PC-9 (cell line): ENCODE measurements at regions not wholly inside any gene's neighbourhood (a gene's known extent, or its start where the extent isn't known, plus 50 kb on each side); places are given as distances from the start of the nearest gene placed in this dataset.

Experiments
- BruUV-seq: library from RNA; stranded (reverse); fragments of 400-500 nt; replicated peaks from 2 replicates; lab custom pipeline; 2021; lab: Mats Ljungman, UMichigan
- CTCF ChIA-PET: fragments of 300-600 bp; sonication (Branson Sonifier 250); formaldehyde crosslinking; loops from one replicate; lab custom pipeline; 2022; ENCODE audit warnings: antibody characterized with exemption; lab: Charles Lee
- POLR2A ChIA-PET: fragments of 300-600 bp; sonication (Branson Sonifier 250); formaldehyde crosslinking; loops from one replicate; lab custom pipeline; 2022; ENCODE audit warnings: antibody characterized with exemption; ENCODE audit not compliant: unreplicated experiment; lab: Charles Lee
- DNase-seq, 2 experiments: peaks; one replicate each; pipeline versions ENCODE4 v3.0.0 to v3.0.0-alpha.2; 2015 to 2022; ENCODE audit warnings: mixed read lengths in 1 of 2
- H2AFZ ChIP-seq: fragments of 200-600 bp; sonication (generic); 2 replicates; pipeline ENCODE4 v1.8.1; 2017; ENCODE audit warnings: antibody characterized with exemption
- H3F3A ChIP-seq: fragments of 200-600 bp; sonication (generic); 2 replicates; pipeline ENCODE4 v1.8.1; 2017; ENCODE audit warnings: antibody characterized with exemption, mild to moderate bottlenecking, low read depth; ENCODE audit not compliant: insufficient read depth
- H3K27ac ChIP-seq: fragments of 200-600 bp; sonication (generic); 2 replicates; pipeline ENCODE4 v1.6.1; 2016; ENCODE audit warnings: mixed run types
- H3K27me3 ChIP-seq: fragments of 200-600 bp; sonication (generic); 2 replicates; pipeline ENCODE4 v1.6.1; 2016; ENCODE audit warnings: low read depth, mixed run types; ENCODE audit not compliant: insufficient read depth
- H3K36me3 ChIP-seq: fragments of 200-600 bp; sonication (generic); 2 replicates; pipeline ENCODE4 v1.6.1; 2016; ENCODE audit warnings: low read depth, mixed run types
- H3K4me1 ChIP-seq: fragments of 200-600 bp; sonication (generic); replicated peaks from 2 replicates; pipeline ENCODE4 v1.6.1; 2016; ENCODE audit warnings: mixed run types; ENCODE audit not compliant: insufficient read depth
- H3K4me2 ChIP-seq: fragments of 200-600 bp; sonication (generic); 2 replicates; pipeline ENCODE4 v1.6.1; 2017; ENCODE audit warnings: mixed run types
- H3K4me3 ChIP-seq: fragments of 200-600 bp; sonication (generic); 2 replicates; pipeline ENCODE4 v1.6.1; 2016; ENCODE audit warnings: mixed run types
- H3K79me2 ChIP-seq: fragments of 200-600 bp; sonication (generic); 2 replicates; pipeline ENCODE4 v1.6.1; 2017; ENCODE audit warnings: low read depth, mixed run types
- H3K9me2 ChIP-seq: fragments of 200-600 bp; sonication (generic); 2 replicates; pipeline ENCODE4 v1.8.1; 2017; ENCODE audit warnings: mild to moderate bottlenecking; ENCODE audit not compliant: insufficient read depth
- H3K9me3 ChIP-seq: fragments of 200-600 bp; sonication (generic); 2 replicates; pipeline ENCODE4 v1.8.1; 2016; ENCODE audit warnings: low read depth; ENCODE audit not compliant: insufficient read depth
- H4K20me1 ChIP-seq: fragments of 200-600 bp; sonication (generic); 2 replicates; pipeline ENCODE4 v1.8.1; 2017; ENCODE audit not compliant: insufficient read depth
- CTCF ChIP-seq: fragments of 200-600 bp; sonication (generic); conservative IDR thresholded peaks from 2 replicates; pipeline ENCODE4 v1.6.1; 2017; ENCODE audit warnings: mixed run types, antibody characterized with exemption, mild to moderate bottlenecking, moderate library complexity
- EZH2 ChIP-seq: fragments of 200-600 bp; sonication (generic); IDR thresholded peaks from 2 replicates; pipeline ENCODE4 v1.8.0; 2017; ENCODE audit warnings: antibody characterized with exemption, low read depth
- intact Hi-C: fragments of 100-400 bp; cut with micrococcal nuclease; formaldehyde crosslinking; loops from one replicate; pipeline ENCODE4 v1.10.0; 2022; ENCODE audit not compliant: unreplicated experiment

DNA sequence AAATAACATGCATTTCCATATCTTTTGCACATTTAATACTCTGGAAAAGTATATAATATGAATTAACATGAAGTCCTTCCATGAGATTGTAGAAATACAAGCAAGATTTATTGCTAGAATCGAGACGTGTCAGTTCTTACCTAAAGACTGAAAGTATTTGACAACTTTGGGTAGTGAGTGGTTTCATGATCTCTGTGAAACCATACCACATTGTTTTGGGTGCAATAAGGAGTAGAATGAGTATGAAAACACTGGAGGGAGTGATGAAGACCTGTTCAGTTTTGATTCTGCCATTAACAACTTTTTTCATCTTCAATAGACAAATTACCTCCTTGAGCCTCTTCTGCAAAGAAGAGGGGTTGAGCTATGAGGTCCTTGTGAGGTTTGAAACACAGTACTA, 133.7 kb downstream of the NUDT12 start:
- Histone ChIP-seq H3K4me2 (no peak overlapping the region), H3K27ac (no peak overlapping the region), H3K4me3 (no peak overlapping the region), H3K9me2 (no peaks in the 10 kb centered on the region), H3K9me3 (no peaks in the 10 kb centered on the region), H4K20me1 (no peaks in the 10 kb centered on the region), H2AFZ (no peak overlapping the region), H3F3A (no peaks in the 10 kb centered on the region), H3K27me3 (no peaks in the 10 kb centered on the region), H3K79me2 (no peaks in the 10 kb centered on the region), H3K4me1 (no peaks in the 10 kb centered on the region), H3K36me3 (no peaks in the 10 kb centered on the region)
- TF ChIP-seq CTCF, result no peak
- TF ChIP-seq EZH2, result no peak
- ChIA-PET POLR2A (no interaction called here), CTCF (no interaction called here)
- BruUV-seq, result no TSS peak
- intact Hi-C loops, result no loop called here
- no peak for DNase-seq

DNA sequence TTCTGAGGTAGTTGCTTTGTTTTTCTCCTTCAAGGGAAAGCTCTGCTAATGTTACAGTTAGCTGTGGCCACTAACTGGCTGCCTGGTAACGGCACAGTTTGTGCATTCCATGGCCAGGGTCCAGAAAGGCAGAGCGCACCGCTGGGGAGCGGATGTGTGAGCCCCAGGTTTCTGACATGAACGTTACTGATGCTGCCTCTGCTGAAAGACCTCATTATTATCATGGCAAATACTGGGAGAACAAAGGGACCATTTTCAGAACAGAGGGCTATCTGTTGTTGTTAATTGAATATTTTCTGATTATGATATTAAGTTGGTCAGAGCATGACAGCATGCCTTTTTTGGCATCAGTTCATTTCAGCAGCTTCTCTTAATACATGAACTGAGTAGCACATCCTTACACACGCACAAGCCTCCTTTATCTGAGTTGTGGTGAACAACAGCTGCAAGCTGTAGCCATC, 134.1 kb downstream of the NUDT12 start:
- BruUV-seq, result no TSS peak
- Histone ChIP-seq H3K27me3 (no peaks in the 10 kb centered on the region), H3K9me2 (no peaks in the 10 kb centered on the region), H3K4me3 (no peak overlapping the region), H2AFZ (no peak overlapping the region), H3K4me2 (no peak overlapping the region), H3K79me2 (no peaks in the 10 kb centered on the region), H4K20me1 (no peaks in the 10 kb centered on the region), H3K36me3 (no peaks in the 10 kb centered on the region), H3K27ac (no peak overlapping the region), H3F3A (no peaks in the 10 kb centered on the region), H3K9me3 (no peaks in the 10 kb centered on the region), H3K4me1 (no peaks in the 10 kb centered on the region)
- CTCF ChIA-PET, result no interaction called here
- DNase-seq, result no peak
- POLR2A ChIA-PET, result no interaction called here
- TF ChIP-seq CTCF, result no peak
- no peak for TF ChIP-seq EZH2
- intact Hi-C loops, result no loop called here

DNA sequence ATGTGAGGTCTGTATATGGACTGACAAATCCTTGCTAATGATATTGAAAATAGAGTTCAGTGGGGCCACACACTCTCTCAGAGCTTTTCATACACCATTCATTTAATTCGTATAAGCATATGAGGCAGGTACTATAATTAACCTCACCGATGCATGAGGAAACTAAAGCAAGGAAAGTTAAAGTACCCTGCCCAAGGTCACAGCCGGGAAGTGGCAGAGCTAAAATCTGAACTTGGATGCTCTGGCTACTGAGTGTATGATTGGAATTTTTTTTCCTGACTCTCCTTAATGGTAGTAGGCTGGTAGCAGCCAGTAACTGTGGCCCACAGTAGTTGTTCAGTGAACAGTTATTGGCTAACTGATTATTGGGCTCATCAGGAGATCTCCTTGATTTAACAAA, 135.3 kb downstream of the NUDT12 start:
- ChIA-PET POLR2A (no interaction called here), CTCF (no interaction called here)
- no peak overlapping the region for H3K4me2 ChIP-seq
- DNase-seq, result no peak
- BruUV-seq, result no TSS peak
- no peaks in the 10 kb centered on the region for H3K27me3 ChIP-seq
- no peak overlapping the region for H2AFZ ChIP-seq
- no peaks in the 10 kb centered on the region for H4K20me1 ChIP-seq
- no peaks in the 10 kb centered on the region for H3F3A ChIP-seq
- no peaks in the 10 kb centered on the region for H3K36me3 ChIP-seq
- no peak overlapping the region for H3K4me3 ChIP-seq
- no peaks in the 10 kb centered on the region for H3K9me2 ChIP-seq
- intact Hi-C loops, result no loop called here
- H3K27ac ChIP-seq, result no peak overlapping the region
- no peaks in the 10 kb centered on the region for H3K9me3 ChIP-seq
- no peaks in the 10 kb centered on the region for H3K79me2 ChIP-seq
- no peaks in the 10 kb centered on the region for H3K4me1 ChIP-seq
- TF ChIP-seq CTCF (no peak), EZH2 (no peak)
